Stimulated activated CD8-positive, alpha-beta memory T cell treated with anti-CD3 and anti-CD28 coated beads, Interleukin-7, amount 100 ng/mL, for 4 hours (primary cell): ENCODE measurements at regions not wholly inside any gene's neighbourhood (a gene's known extent, or its start where the extent isn't known, plus 50 kb on each side); places are given as distances from the start of the nearest gene placed in this dataset.

Source experiments
- DNase-seq, 2 donors: peaks; one replicate each; pipeline ENCODE4 v3.0.0-alpha.2; 2020; ENCODE audit warnings: low read depth in 2 of 2

- DNase-seq, result no peak
Observed at GRCh38 chr22:49437356-49437755, 390.3 kb downstream of the BRD1 start.

GRCh38 chr22:49436056-49436455, 391.6 kb downstream of the BRD1 start:
- DNase-seq, result no peak

DNA sequence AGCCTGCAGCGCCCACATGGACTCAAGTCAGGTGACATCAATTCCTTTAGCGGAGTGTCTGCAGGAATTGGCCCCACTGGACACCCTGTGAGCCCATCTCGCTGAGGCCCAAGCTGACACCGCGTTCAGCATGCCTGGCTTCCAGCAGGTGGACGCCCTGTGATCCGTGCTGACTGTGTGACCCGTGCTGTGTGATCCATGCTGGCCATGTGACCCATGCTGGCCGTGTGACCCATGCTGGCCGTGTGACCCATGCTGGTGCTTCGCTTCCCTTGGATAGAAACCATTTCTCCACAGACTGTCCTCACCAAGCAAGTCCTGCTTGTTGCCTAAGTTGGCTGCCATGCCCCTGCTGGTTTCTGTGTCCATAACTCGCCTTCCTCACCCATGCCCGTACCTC, 392.1 kb downstream of the BRD1 start:
- DNase-seq, result no peak

- no peak for DNase-seq
Observed at GRCh38 chr22:49433717-49434611, 393.7 kb downstream of the BRD1 start.

DNA sequence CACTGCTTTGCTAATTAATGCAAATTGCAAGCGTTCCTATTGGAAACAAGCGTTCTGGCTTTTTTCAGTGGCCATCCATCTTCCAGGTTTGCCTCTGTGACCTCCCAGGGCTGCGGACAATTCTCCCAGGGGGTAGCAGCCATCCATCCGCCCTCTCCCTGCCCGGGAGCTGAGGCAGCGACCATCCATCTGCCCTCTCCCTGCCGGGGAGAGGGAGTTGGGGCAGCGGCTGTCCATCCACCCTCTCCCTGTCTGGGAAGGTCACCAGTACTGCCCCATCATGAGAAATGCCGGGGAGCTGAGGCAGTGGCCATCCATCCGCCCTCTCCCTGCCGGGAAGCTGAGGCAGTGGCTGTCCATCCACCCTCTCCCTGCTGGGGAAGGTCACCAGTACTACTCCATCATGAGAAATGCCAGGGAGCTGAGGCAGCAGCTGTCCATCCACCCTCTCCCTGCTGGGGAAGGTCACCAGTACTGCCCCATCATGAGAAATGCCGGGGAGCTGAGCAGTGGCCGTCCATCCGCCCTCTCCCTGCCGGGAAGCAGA, 394.7 kb downstream of the BRD1 start:
- DNase-seq, result no peak

DNA sequence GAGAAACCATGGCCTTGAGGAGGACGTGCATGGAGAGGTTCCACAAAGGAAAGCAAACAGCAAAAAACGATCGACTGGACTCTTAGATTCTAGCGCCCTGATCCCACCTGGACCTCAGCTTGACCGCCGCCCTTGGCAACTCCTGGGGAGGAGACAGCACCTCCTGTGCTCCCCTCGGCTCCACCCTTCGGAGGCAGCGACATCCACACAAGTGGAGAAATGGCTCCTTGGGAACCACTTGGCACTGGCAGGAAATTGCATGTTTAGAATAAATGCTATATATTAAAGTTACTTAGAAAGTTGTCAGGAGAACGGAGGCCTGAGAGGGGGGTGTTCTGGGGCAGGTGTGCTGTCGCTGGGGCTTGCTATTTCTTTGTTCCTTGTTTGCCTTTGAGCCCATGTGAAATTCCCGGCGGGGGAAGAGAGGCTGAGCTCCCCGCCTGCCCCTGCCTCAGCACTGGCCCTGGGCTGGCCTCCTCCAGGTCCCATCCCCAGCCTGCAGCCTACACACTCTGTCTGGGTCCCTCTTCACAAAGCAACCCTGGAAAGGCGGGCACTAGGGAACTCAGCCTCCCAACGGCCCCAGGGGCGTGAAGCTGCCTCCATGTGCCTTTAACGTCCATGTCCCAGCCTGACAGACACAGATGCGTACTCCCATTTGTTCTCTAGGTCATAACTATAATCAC, 395.3 kb downstream of the BRD1 start:
- DNase-seq, result no peak

DNA sequence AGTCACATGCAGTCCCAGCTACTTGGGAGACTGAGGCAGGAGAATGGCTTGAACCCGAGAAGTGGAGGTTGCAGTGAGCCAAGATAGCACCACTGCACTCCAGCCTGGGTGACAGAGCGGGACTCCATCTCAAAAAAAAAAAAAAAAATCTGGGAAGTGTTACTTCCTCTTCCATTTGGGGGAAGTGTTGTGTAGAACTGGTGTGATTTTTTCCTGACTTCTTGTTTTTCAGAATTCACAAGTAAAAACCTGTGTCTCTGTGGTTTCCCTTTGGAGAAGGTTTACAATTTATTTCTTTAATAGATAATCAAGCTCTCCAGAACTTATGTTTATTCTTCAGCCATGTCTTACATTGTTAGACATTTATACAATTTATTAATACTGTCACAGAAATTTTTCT, 396.1 kb downstream of the BRD1 start:
- no peak for DNase-seq

GRCh38 chr22:49429066-49429465, 398.6 kb downstream of the BRD1 start:
- no peak for DNase-seq

- no peak for DNase-seq
Observed at GRCh38 chr22:49427941-49428340, 399.7 kb downstream of the BRD1 start.

GRCh38 chr22:49427341-49427740, 400.3 kb downstream of the BRD1 start:
- DNase-seq, result no peak

DNA sequence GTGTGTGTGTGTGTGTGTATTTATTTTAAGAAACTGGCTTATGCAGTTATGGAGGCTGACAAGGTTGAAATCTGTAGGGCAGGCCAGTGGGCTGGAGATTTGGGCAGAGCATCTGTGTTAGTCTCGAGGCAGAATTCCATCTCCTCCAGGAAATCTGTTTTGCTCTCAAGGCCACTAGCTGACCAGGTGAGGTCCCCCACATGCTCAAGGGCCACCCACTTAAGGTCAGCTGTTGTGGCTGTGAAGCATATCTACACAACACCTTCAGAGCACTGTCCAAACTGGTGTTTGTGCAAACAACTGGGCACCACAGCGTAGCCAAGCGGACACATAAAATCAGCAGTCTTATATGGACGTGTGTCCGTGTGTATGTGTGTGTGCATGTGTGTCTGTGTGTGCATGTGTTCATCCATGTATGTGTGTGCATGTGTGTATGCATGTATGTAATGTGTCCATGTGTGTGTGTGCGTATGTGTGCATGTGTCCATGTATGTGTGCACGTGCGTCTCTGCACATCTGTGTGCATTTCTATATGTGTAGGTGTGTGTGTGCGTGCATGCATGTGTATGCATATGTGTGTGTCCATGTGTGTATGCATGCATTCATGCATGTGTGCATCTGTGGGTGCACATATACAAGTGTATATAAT, 400.9 kb downstream of the BRD1 start:
- no peak for DNase-seq

GRCh38 chr22:49426098-49426497, 401.6 kb downstream of the BRD1 start:
- no peak for DNase-seq

DNA sequence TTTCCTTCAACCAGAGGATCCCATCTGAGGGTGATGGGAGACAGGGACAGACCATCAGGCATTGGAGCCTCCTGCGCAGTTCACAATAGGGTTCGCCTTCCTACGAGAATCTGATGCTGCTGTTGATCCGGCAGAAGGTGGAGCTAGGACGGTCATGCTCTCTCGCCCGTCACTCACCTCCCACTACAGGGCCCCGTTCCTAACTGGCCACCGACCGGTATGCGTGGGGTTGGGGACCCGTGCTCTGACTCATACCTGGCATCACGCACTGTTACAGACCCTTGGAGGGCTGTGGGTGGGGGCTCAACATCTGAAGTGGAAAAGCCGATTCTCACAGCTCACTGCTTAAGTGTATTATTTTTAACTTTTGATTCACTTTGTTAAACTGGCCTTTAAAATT, 402.3 kb downstream of the BRD1 start:
- no peak for DNase-seq

DNA sequence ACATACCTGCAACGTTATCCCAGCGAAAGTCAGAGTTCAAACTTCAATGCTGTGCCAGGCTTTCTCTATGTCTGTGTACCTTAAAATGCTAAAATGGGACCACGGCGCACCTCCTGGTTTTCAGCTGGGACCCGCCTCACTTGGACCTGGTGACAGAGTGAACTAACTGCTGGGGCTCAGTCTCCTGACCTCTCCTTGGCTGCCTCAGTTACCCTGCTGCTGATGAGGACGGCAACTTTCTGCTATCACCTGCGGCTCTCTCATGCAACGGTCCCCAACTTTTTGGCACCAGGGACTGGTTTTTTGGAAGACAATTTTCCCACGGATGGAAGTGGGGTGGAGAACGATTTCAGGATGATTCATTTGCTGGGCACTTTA, 402.8 kb downstream of the BRD1 start:
- DNase-seq, result no peak

- DNase-seq, result no peak
Observed at GRCh38 chr22:49423125-49423650, 404.5 kb downstream of the BRD1 start.

DNA sequence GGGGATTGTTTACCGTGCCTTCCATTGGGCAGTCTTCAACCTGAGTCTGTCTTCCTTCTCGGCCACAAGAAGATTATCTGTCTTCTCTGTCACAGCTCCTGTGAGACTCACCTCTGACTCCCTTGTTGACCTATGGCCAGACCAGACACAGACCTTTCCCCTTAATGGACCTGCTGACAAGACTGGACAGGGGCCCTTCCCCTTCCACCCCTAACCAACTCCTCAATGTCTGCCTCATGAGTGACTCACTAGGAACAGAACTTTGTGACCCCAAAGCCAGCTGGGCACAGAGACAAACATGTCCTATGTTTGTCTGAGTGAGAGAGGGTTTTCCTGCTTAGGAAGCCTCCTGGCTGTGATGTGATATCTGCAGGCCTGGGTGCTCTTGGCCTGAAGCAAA, 405.0 kb downstream of the BRD1 start:
- DNase-seq, result no peak

DNA sequence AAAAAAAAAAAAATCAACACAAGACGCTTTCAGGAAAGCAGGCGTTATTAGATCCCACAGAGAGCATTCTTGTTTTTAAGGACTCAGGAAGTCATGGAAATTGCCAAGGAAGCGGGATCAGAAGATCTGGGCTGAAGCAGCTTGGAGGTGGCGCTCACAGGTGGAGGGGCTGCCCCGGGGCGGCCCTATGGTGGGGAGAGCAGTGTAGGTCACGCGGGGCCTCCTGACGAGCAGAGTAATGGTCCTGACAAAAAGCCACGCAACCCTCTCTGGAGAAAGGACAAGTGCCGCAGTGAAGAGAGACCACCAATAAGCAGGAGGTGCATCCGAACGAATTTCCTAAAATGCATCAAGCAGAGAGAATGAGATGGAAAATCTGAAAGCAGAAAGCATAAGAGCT, 407.0 kb downstream of the BRD1 start:
- DNase-seq, result no peak

GRCh38 chr22:49419661-49420060, 408.0 kb downstream of the BRD1 start:
- no peak for DNase-seq

- no peak for DNase-seq
Observed at GRCh38 chr22:49418943-49419342, 408.7 kb downstream of the BRD1 start.

DNA sequence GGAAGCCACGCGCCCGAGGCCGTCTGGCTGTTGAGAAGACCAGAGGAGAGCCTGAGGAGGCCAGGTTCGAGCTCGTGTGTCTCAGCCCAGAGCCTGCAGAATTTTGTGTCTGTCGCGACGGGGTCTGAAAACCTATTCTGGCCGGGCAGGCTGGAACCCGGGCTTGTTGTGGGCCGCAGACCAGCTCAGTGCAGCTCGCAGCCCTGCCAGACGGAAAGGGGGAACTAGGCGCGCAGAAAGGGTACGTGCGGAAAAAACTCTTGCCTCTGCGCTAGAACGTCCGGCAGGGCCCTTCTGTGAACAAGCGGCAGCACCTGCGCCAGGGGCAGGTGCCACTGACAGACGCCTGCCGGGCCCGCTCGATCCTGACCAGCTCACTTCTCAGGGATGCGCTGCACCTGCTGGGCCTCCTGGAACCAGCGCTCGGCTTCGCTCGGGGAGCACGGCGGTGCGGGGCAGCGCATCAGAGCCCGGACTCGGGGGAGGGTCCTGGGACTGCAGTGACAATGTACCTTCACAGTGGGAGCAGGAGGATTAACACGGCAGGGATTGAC, 409.3 kb downstream of the BRD1 start:
- DNase-seq, result no peak

- no peak for DNase-seq
Observed at GRCh38 chr22:49417833-49418232, 409.8 kb downstream of the BRD1 start.

GRCh38 chr22:49417326-49417725, 410.3 kb downstream of the BRD1 start:
- DNase-seq, result no peak
